ENCODE measurements at regions not wholly inside any gene's neighbourhood (a gene's known extent, or its start where the extent isn't known, plus 50 kb on each side); places are given as distances from the start of the nearest gene placed in this dataset.
A peak's percentile ranks its signal among the peaks of the same experiment; 100 is the strongest.

DNA sequence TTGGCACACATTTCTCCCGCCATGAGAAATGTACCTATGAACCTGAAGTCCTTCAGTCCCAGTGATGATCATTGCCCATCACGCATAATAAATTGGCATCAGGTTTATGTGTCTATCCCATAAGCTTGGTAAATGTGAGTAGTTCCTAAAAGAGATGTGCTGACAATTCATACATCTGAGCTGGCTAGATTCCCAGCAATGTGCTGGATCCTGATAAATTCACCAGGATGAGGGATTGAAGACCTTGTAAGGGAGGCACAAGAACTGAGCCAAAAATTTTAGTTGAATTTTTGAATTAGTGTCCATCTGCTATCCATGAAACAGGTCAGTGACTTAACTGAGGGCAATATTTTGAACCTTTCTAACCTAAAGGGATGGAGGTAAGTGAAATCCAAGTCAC is 267.9 kb upstream of the CITED2 start:
- Histone ChIP-seq H3K36me3 (ENCODE audit: control insufficient read depth, insufficient read depth, low read length) (no peaks in the 10 kb centered on the region), H2AFZ (ENCODE audit: low read depth, low read length) (no peak overlapping the region), H3K4me1 (replicated peaks in 1 of 2; ENCODE audit: control insufficient read depth in 2 of 2, insufficient read depth in 2 of 2, low read length in 2 of 2) (peaks cover 5 to 38% of the 10 kb centered on the region in 2 experiments; a peak in 4 of 5 replicates), H4K20me1 (replicated peaks; ENCODE audit: control insufficient read depth, insufficient read depth, low read length) (no peaks in the 10 kb centered on the region), H3K79me2 (ENCODE audit: control insufficient read depth, insufficient read depth, low read length) (no peaks in the 10 kb centered on the region), H3K9me3 (replicated peaks; ENCODE audit: control insufficient read depth, insufficient read depth, low read depth, low read length) (no peaks in the 10 kb centered on the region), H3K4me2 (ENCODE audit: insufficient read depth, low read length) (no peak overlapping the region), H3K9ac (ENCODE audit: insufficient read depth in 1 of 2, low read depth in 2 of 2, low read length in 2 of 2) (no peak overlapping the region), H3K27ac (ENCODE audit: extremely low read depth, low read depth, low read length) (no peak overlapping the region), H3K4me3 (no peak overlapping the region), H3K27me3 (ENCODE audit: control insufficient read depth in 2 of 2, insufficient read depth in 2 of 2, low read length in 2 of 2) (no peaks in the 10 kb centered on the region), H3K9me1 (ENCODE audit: control insufficient read depth, insufficient read depth, low read length) (no peaks in the 10 kb centered on the region)
- WGBS (ENCODE audit: insufficient coverage, low coverage, missing lambda C conversion rate): 81% methylated on average over 2 of the region's 2 CpGs
- TF ChIP-seq YBX1 (IDR thresholded peaks at IDR 0.05) (no peak), U2AF1 (optimal IDR thresholded peaks at IDR 0.05; ENCODE audit: low read depth, low read length) (no peak), BMI1 (IDR thresholded peaks at IDR 0.05; ENCODE audit: low read length) (no peak), TCF3 (CRISPR knock-in tag; IDR thresholded peaks at IDR 0.05) (peak; percentile 56), ZNF232 (CRISPR knock-in tag; IDR thresholded peaks at IDR 0.05) (no peak), NFIC (IDR thresholded peaks at IDR 0.05) (peak; percentile 30)
- TF ChIP-seq, protein P1, sequence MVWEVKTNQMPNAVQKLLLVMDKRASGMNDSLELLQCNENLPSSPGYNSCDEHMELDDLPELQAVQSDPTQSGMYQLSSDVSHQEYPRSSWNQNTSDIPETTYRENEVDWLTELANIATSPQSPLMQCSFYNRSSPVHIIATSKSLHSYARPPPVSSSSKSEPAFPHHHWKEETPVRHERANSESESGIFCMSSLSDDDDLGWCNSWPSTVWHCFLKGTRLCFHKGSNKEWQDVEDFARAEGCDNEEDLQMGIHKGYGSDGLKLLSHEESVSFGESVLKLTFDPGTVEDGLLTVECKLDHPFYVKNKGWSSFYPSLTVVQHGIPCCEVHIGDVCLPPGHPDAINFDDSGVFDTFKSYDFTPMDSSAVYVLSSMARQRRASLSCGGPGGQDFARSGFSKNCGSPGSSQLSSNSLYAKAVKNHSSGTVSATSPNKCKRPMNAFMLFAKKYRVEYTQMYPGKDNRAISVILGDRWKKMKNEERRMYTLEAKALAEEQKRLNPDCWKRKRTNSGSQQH (CRISPR knock-in tag; IDR thresholded peaks at IDR 0.05): no peak
- no TSS peak for BruUV-seq (replicated peaks)
- ChIA-PET CTCF (ENCODE audit: low intra/inter-chr PET ratio) (no interaction called here), POLR2A (no interaction called here)
- DNase-seq (ENCODE audit: extremely low read depth in 1 of 4, low spot score in 3 of 4): no peak
- ATAC-seq: no peak
- in situ Hi-C loops (cut with MboI) (no loop called here), intact Hi-C loops (cut with micrococcal nuclease) (no loop called here)
- FAIRE-seq: no peak

Measured in K562 (cell line).